GM10248 (cell line): ENCODE measurements at regions not wholly inside any gene's neighbourhood (a gene's known extent, or its start where the extent isn't known, plus 50 kb on each side); places are given as distances from the start of the nearest gene placed in this dataset.
A peak's percentile ranks its signal among the peaks of the same experiment; 100 is the strongest.

Source experiments
- CTCF ChIA-PET: fragments of 300-600 bp; sonication (Branson Sonifier 250); formaldehyde crosslinking; extraction: SDS; loops from one replicate; lab custom pipeline; 2021; ENCODE audit warnings: antibody characterized with exemption; lab: Yijun Ruan, JAX
- POLR2A ChIA-PET: fragments of 350-650 bp; sonication (Branson Sonifier 250); formaldehyde crosslinking; extraction: SDS; loops from one replicate; lab custom pipeline; 2020; ENCODE audit warnings: antibody characterized with exemption; lab: Yijun Ruan, JAX
- DNase-seq: peaks from one replicate; pipeline ENCODE4 v3.0.0; 2012; ENCODE audit errors: extremely low spot score
- CTCF ChIP-seq: IDR thresholded peaks from 2 replicates; pipeline ENCODE4 v1.5.1; 2012; ENCODE audit warnings: mild to moderate bottlenecking, low read depth; ENCODE audit errors: extremely low read depth, missing control alignments, control extremely low read depth

GRCh38 chr3:72169561-72170472 is 384.9 kb upstream of the PROK2 start:
- no peak for TF ChIP-seq CTCF
- CTCF ChIA-PET: interaction anchor here (1.1 to 1.4 kb wide), 5 partner anchors 11 to 69 kb away, joined by 3 to 5 read pairs (median 4); no protein-coding TSS in a partner anchor
- POLR2A ChIA-PET: no interaction called here
- DNase-seq: no peak

GRCh38 chr3:72169120-72169519 is 384.2 kb upstream of the PROK2 start:
- no peak for DNase-seq
- ChIA-PET POLR2A (no interaction called here), CTCF (interaction anchor here (1.1 to 1.4 kb wide), 3 partner anchors 11 to 27 kb away, joined by 3 to 5 read pairs (median 3); no protein-coding TSS in a partner anchor)
- TF ChIP-seq CTCF: no peak

GRCh38 chr3:72165808-72166207 is 380.9 kb upstream of the PROK2 start:
- no peak for DNase-seq
- ChIA-PET POLR2A (no interaction called here), CTCF (interaction anchor here (0.9 to 2.6 kb wide), 5 partner anchors 8 to 63 kb away, joined by 3 to 10 read pairs (median 4); no protein-coding TSS in a partner anchor)
- TF ChIP-seq CTCF: no peak

GRCh38 chr3:72165317-72165716 is 380.4 kb upstream of the PROK2 start:
- ChIA-PET CTCF (interaction anchor here (0.9 to 2.6 kb wide), 5 partner anchors 9 to 63 kb away, joined by 3 to 10 read pairs (median 4); no protein-coding TSS in a partner anchor), POLR2A (no interaction called here)
- TF ChIP-seq CTCF: no peak
- DNase-seq: no peak

- no peak for TF ChIP-seq CTCF
- DNase-seq: no peak
- CTCF ChIA-PET: interaction anchor here (0.9 to 2.6 kb wide), 7 partner anchors 10 to 62 kb away, joined by 3 to 10 read pairs (median 3); no protein-coding TSS in a partner anchor
- POLR2A ChIA-PET: interaction anchor here (1.3 to 1.5 kb wide), 2 partner anchors 12 to 27 kb away, joined by 3 to 7 read pairs; no protein-coding TSS in a partner anchor
Measured at GRCh38 chr3:72164635-72164978, 379.7 kb upstream of the PROK2 start.

- POLR2A ChIA-PET: interaction anchor here (1.3 to 1.5 kb wide), 2 partner anchors 13 to 26 kb away, joined by 3 to 7 read pairs; no protein-coding TSS in a partner anchor
- peak; percentile 79 for DNase-seq
- no peak for TF ChIP-seq CTCF
- CTCF ChIA-PET: interaction anchor here (0.9 to 3.5 kb wide), 9 partner anchors 10 to 289 kb away, joined by 3 to 10 read pairs (median 3); no protein-coding TSS in a partner anchor
Measured at GRCh38 chr3:72163809-72164634, 379.1 kb upstream of the PROK2 start.
